ENCODE measurements at regions not wholly inside any gene's neighbourhood (a gene's known extent, or its start where the extent isn't known, plus 50 kb on each side); places are given as distances from the start of the nearest gene placed in this dataset.
"Not testable (repeated sequence)": the region's sequence is repeated elsewhere in the genome, so short reads cannot be mapped to it uniquely, and the experiment has no call there.

DNA sequence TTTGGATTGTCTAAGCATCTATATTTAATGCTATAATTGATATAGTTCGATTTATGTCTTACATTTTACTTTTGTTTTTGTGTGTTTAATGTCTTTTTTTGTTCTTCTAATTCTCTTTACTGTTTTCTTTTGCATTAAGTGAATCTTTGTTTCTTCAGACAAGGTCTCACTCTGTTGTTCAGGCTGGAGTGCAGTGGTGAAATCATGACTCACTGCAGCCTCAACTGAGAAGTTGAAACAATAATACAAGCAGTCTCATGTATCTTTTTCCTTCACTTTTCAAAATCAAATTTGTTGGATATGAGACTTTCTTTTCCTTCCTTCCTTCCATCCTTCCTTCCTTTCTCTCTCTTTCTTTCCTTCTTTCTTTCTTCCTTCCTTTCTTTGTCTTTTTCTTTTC, 1401.6 kb downstream of the ADGRL3 start:
- Histone ChIP-seq H3K27me3 (replicated peaks; ENCODE audit: insufficient read depth) (no peaks in the 10 kb centered on the region), H3K4me1 (replicated peaks) (no peaks in the 10 kb centered on the region), H3K27ac (no peak overlapping the region), H3K36me3 (no peaks in the 10 kb centered on the region), H3K4me3 (no peak overlapping the region), H3K9me3 (no peaks in the 10 kb centered on the region)
- WGBS: 69% methylated on average over 1 of the region's 1 CpG
- TF ChIP-seq POLR2AphosphoS5 (IDR thresholded peaks at IDR 0.05) (no peak), POLR2A (IDR thresholded peaks at IDR 0.05) (no peak), CTCF (IDR thresholded peaks at IDR 0.05) (no peak)
- intact Hi-C loops (cut with DNase I): no loop called here
- DNase-seq (ENCODE audit: low spot score): no peak

- H3K36me3 ChIP-seq; H3K27me3 ChIP-seq (replicated peaks; ENCODE audit: insufficient read depth); H3K4me1 ChIP-seq (replicated peaks); H3K4me3 ChIP-seq; H3K27ac ChIP-seq; DNase-seq (ENCODE audit: low spot score); intact Hi-C loops (cut with DNase I); H3K9me3 ChIP-seq: not testable (repeated sequence)
- WGBS: 77% methylated on average over 12 of the region's 12 CpGs
Measured at GRCh38 chr4:62595265-62595664, 1395.1 kb downstream of the ADGRL3 start.

GRCh38 chr4:62591756-62592155, 1391.6 kb downstream of the ADGRL3 start:
- intact Hi-C loops (cut with DNase I): no loop called here

DNA sequence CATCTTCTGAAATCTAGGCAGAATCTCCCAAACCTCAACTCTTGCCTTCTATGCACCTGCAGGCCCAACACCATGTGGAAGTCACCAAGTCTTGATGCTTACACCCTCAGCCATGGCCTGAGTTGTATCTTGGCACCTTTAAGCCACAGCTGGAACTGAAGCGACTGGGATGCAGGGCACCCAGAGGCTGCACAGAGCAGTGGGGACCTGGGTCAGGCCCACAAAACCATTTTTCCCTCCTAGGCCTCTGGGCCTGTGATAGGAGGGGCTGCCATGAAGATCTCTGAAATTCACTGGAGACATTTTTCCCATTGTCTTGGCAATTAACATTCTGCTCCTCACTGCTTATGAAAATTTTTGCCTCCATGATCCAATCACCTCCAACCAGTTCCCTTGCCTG, 1388.5 kb downstream of the ADGRL3 start:
- intact Hi-C loops (cut with DNase I): no loop called here
- H3K9me3 ChIP-seq: no peaks in the 10 kb centered on the region
- no peaks in the 10 kb centered on the region for H3K27me3 ChIP-seq (replicated peaks; ENCODE audit: insufficient read depth)
- DNase-seq (ENCODE audit: low spot score): no peak
- TF ChIP-seq POLR2A (IDR thresholded peaks at IDR 0.05) (no peak), CTCF (IDR thresholded peaks at IDR 0.05) (no peak), POLR2AphosphoS5 (IDR thresholded peaks at IDR 0.05) (no peak)
- H3K27ac ChIP-seq: no peak overlapping the region
- WGBS: 89% methylated on average over 1 of the region's 1 CpG
- no peak overlapping the region for H3K4me3 ChIP-seq
- no peaks in the 10 kb centered on the region for H3K4me1 ChIP-seq (replicated peaks)
- H3K36me3 ChIP-seq: no peaks in the 10 kb centered on the region

More at GRCh38 chr4:62591756-62592155, 1391.6 kb downstream of the ADGRL3 start:
- H3K4me3 ChIP-seq: no peak overlapping the region
- no peaks in the 10 kb centered on the region for H3K9me3 ChIP-seq
- no peak for TF ChIP-seq POLR2AphosphoS5 (IDR thresholded peaks at IDR 0.05)
- TF ChIP-seq POLR2A (IDR thresholded peaks at IDR 0.05): no peak
- no peak for TF ChIP-seq CTCF (IDR thresholded peaks at IDR 0.05)
- H3K36me3 ChIP-seq: no peaks in the 10 kb centered on the region
- no peak overlapping the region for H3K27ac ChIP-seq
- no peaks in the 10 kb centered on the region for H3K4me1 ChIP-seq (replicated peaks)
- WGBS: 88% methylated on average over 2 of the region's 2 CpGs
- no peaks in the 10 kb centered on the region for H3K27me3 ChIP-seq (replicated peaks; ENCODE audit: insufficient read depth)
- no peak for DNase-seq (ENCODE audit: low spot score)

- no peak for DNase-seq (ENCODE audit: low spot score)
- no peak overlapping the region for H3K27ac ChIP-seq
- H3K9me3 ChIP-seq: no peaks in the 10 kb centered on the region
- H3K27me3 ChIP-seq (replicated peaks; ENCODE audit: insufficient read depth): no peaks in the 10 kb centered on the region
- no peak overlapping the region for H3K4me3 ChIP-seq
- intact Hi-C loops (cut with DNase I): no loop called here
- H3K36me3 ChIP-seq: no peaks in the 10 kb centered on the region
- TF ChIP-seq POLR2AphosphoS5 (IDR thresholded peaks at IDR 0.05): no peak
- TF ChIP-seq POLR2A (IDR thresholded peaks at IDR 0.05): no peak
- no peak for TF ChIP-seq CTCF (IDR thresholded peaks at IDR 0.05)
- no peaks in the 10 kb centered on the region for H3K4me1 ChIP-seq (replicated peaks)
- 87% methylated on average over 4 of the region's 4 CpGs for WGBS
Measured at GRCh38 chr4:62571494-62571893, 1371.4 kb downstream of the ADGRL3 start.

Measured in prostate gland (tissue), 2 donors.